IPS-15b (cell line): ENCODE measurements at regions not wholly inside any gene's neighbourhood (a gene's known extent, or its start where the extent isn't known, plus 50 kb on each side); places are given as distances from the start of the nearest gene placed in this dataset.

ENCODE experiments used
- H3K27me3 ChIP-seq: one replicate; pipeline ENCODE4 v1.6.1; 2013; ENCODE audit warnings: low read length; ENCODE audit not compliant: control insufficient read depth, insufficient read depth
- H3K36me3 ChIP-seq: one replicate; pipeline ENCODE4 v1.6.1; 2013; ENCODE audit warnings: low read length; ENCODE audit not compliant: control insufficient read depth, insufficient read depth
- H3K4me1 ChIP-seq: one replicate; pipeline ENCODE4 v1.6.1; 2013; ENCODE audit warnings: mild to moderate bottlenecking, low read length; ENCODE audit not compliant: control insufficient read depth, insufficient read depth
- H3K4me3 ChIP-seq: one replicate; pipeline ENCODE4 v1.5.1; 2013; ENCODE audit warnings: low read depth, low read length
- H3K9ac ChIP-seq: one replicate; pipeline ENCODE4 v1.6.1; 2013; ENCODE audit warnings: low read depth, mild to moderate bottlenecking, low read length
- H3K9me3 ChIP-seq: one replicate; pipeline ENCODE4 v1.6.1; 2013; ENCODE audit warnings: mild to moderate bottlenecking, low read length; ENCODE audit not compliant: control insufficient read depth, insufficient read depth

- no peaks in the 10 kb centered on the region for H3K36me3 ChIP-seq
- no peak overlapping the region for H3K4me3 ChIP-seq
- H3K4me1 ChIP-seq, result peaks cover 2% of the 10 kb centered on the region
- no peaks in the 10 kb centered on the region for H3K9me3 ChIP-seq
- no peaks in the 10 kb centered on the region for H3K27me3 ChIP-seq
- H3K9ac ChIP-seq, result no peak overlapping the region
These were observed 312.5 kb downstream of the PSAT1 start for GRCh38 chr9:78609450-78609849.

DNA sequence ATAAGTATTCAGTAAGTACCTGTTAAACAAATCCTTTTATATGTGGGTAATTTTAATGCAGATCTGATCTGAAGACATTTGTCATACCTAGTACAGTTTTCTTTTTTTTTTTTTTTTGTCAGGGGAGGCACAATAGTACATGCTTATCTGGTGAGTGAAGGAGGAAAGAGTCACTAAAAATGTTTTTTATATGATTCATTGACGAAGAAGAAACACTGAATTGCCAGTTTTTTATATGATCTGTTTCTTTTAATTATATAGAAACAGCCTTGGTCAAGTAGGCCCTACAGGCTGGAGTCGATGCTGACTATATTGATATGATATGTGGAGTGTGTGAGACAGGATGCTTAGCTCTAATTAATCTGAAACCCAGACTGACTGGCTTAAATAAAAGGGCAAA lies 315.2 kb downstream of the PSAT1 start:
- Histone ChIP-seq H3K4me1 (no peaks in the 10 kb centered on the region), H3K4me3 (no peak overlapping the region), H3K9me3 (no peaks in the 10 kb centered on the region), H3K27me3 (no peaks in the 10 kb centered on the region), H3K36me3 (no peaks in the 10 kb centered on the region), H3K9ac (no peak overlapping the region)

DNA sequence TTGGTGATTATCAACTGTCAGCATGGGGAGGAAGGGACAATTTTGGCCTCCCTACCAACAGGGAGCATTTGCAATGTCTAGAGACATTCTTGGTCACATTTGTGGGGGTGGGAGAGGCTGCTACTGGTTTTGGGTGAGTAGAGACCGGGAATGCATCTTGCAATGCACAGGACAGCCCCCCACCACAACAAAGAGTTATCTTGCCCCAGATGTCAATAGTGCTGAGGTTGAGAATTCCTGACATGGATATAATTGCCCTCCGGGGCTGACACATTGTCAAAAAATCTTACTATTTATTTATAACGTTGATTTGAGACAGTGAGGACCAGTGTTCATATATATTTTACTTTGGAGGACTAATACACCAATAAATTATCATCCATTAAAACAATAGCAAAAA lies 316.1 kb downstream of the PSAT1 start:
- Histone ChIP-seq H3K9ac (no peak overlapping the region), H3K9me3 (no peaks in the 10 kb centered on the region), H3K36me3 (no peaks in the 10 kb centered on the region), H3K4me3 (no peak overlapping the region), H3K27me3 (no peaks in the 10 kb centered on the region), H3K4me1 (no peaks in the 10 kb centered on the region)

DNA sequence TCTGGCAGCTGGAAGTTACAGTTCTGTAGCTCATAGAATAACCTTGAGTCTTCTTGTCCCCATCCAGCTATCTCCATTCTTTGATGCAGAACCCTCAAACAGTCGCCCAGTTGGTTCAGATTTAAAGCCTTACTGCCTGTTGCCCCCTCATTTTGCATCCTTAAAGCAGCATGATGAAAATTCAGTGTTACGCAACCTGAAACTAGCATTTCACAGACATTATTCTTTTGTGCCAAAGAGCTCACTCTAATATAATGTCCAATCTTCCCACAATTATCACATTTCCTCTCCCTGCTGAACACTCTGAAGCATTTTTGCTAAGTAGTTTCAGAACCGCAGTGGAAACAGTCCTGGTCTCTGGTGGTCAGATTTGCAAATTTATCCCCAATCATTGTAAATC lies 318.0 kb downstream of the PSAT1 start:
- Histone ChIP-seq H3K36me3 (no peaks in the 10 kb centered on the region), H3K4me1 (no peaks in the 10 kb centered on the region), H3K27me3 (no peaks in the 10 kb centered on the region), H3K9me3 (no peaks in the 10 kb centered on the region), H3K9ac (no peak overlapping the region), H3K4me3 (no peak overlapping the region)

DNA sequence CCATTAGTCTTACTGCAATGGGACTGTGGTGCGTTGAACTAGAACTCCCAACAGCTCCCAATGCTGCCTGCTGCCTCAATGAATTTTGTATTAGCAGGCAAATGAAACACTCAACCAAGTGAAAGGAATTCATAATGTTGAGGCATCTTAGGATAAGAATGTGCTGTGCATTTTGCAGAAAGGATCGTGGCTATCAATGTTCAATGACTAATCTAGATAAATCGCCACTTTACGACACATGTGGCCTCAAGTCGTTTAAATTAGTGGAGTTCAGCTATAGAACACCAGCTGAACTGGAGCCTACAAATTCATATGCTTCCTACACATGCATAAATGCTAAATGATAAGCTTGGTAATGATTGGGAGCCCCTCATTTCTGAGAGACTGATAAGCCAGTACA lies 318.4 kb downstream of the PSAT1 start:
- H3K27me3 ChIP-seq, result no peaks in the 10 kb centered on the region
- no peaks in the 10 kb centered on the region for H3K36me3 ChIP-seq
- H3K9me3 ChIP-seq, result no peaks in the 10 kb centered on the region
- no peak overlapping the region for H3K9ac ChIP-seq
- no peaks in the 10 kb centered on the region for H3K4me1 ChIP-seq
- H3K4me3 ChIP-seq, result no peak overlapping the region

- no peak overlapping the region for H3K9ac ChIP-seq
- H3K4me3 ChIP-seq, result no peak overlapping the region
- no peaks in the 10 kb centered on the region for H3K36me3 ChIP-seq
- H3K9me3 ChIP-seq, result no peaks in the 10 kb centered on the region
- H3K27me3 ChIP-seq, result no peaks in the 10 kb centered on the region
- no peaks in the 10 kb centered on the region for H3K4me1 ChIP-seq
These were observed 321.8 kb downstream of the PSAT1 start for GRCh38 chr9:78618735-78619134.

GRCh38 chr9:78620303-78620702 lies 323.4 kb downstream of the PSAT1 start:
- H3K4me3 ChIP-seq, result no peak overlapping the region

GRCh38 chr9:78620764-78621163 lies 323.8 kb downstream of the PSAT1 start:
- no peaks in the 10 kb centered on the region for H3K4me1 ChIP-seq
- H3K9me3 ChIP-seq, result no peaks in the 10 kb centered on the region
- H3K36me3 ChIP-seq, result no peaks in the 10 kb centered on the region
- H3K27me3 ChIP-seq, result no peaks in the 10 kb centered on the region
- no peak overlapping the region for H3K4me3 ChIP-seq
- H3K9ac ChIP-seq, result no peak overlapping the region

More at GRCh38 chr9:78620303-78620702, 323.4 kb downstream of the PSAT1 start:
- no peaks in the 10 kb centered on the region for H3K36me3 ChIP-seq
- H3K9me3 ChIP-seq, result no peaks in the 10 kb centered on the region
- H3K9ac ChIP-seq, result no peak overlapping the region
- H3K27me3 ChIP-seq, result no peaks in the 10 kb centered on the region
- H3K4me1 ChIP-seq, result no peaks in the 10 kb centered on the region

GRCh38 chr9:78622126-78622525 lies 325.2 kb downstream of the PSAT1 start:
- H3K9ac ChIP-seq, result no peak overlapping the region
- H3K36me3 ChIP-seq, result no peaks in the 10 kb centered on the region
- no peaks in the 10 kb centered on the region for H3K4me1 ChIP-seq
- no peak overlapping the region for H3K4me3 ChIP-seq
- no peaks in the 10 kb centered on the region for H3K9me3 ChIP-seq
- no peaks in the 10 kb centered on the region for H3K27me3 ChIP-seq

- Histone ChIP-seq H3K9ac (no peak overlapping the region), H3K9me3 (no peaks in the 10 kb centered on the region), H3K27me3 (no peaks in the 10 kb centered on the region), H3K36me3 (no peaks in the 10 kb centered on the region), H3K4me3 (no peak overlapping the region), H3K4me1 (no peaks in the 10 kb centered on the region)
These were observed 330.0 kb downstream of the PSAT1 start for GRCh38 chr9:78626971-78627370.

- Histone ChIP-seq H3K36me3 (no peaks in the 10 kb centered on the region), H3K4me3 (no peak overlapping the region), H3K9me3 (no peaks in the 10 kb centered on the region), H3K9ac (no peak overlapping the region), H3K4me1 (no peaks in the 10 kb centered on the region), H3K27me3 (no peaks in the 10 kb centered on the region)
These were observed 334.0 kb downstream of the PSAT1 start for GRCh38 chr9:78630966-78631365.

- Histone ChIP-seq H3K4me3 (no peak overlapping the region), H3K4me1 (peaks cover 12% of the 10 kb centered on the region), H3K9ac (no peak overlapping the region), H3K36me3 (no peaks in the 10 kb centered on the region), H3K27me3 (no peaks in the 10 kb centered on the region), H3K9me3 (no peaks in the 10 kb centered on the region)
These were observed 343.8 kb downstream of the PSAT1 start for GRCh38 chr9:78640728-78641127.

DNA sequence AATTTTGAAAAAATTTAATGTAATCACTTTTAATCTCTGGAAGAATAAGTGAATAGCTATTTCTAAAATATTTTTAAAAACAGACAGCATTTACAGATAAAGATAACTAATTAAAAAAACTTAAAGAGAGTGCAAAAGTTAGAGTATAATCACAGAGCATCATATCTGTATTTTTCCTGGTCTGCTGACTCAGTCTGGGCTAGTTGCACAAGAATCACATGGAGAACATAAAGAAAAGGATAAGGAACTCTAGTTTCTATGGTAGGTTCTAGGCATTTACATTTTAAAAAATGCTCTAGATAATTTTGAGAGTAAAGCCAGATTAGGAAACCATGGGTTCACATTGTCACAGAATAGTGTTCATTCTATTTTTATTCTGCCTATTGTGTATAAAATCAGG lies 347.4 kb downstream of the PSAT1 start:
- no peaks in the 10 kb centered on the region for H3K36me3 ChIP-seq
- H3K9me3 ChIP-seq, result no peaks in the 10 kb centered on the region
- H3K4me1 ChIP-seq, result peaks cover 12% of the 10 kb centered on the region
- H3K4me3 ChIP-seq, result no peak overlapping the region
- H3K27me3 ChIP-seq, result no peaks in the 10 kb centered on the region
- H3K9ac ChIP-seq, result no peak overlapping the region
